Activated naive CD8-positive, alpha-beta T cell treated with anti-CD3 and anti-CD28 coated beads for 36 hours (primary cell): ENCODE measurements at regions not wholly inside any gene's neighbourhood (a gene's known extent, or its start where the extent isn't known, plus 50 kb on each side); places are given as distances from the start of the nearest gene placed in this dataset.
A peak's percentile ranks its signal among the peaks of the same experiment; 100 is the strongest.
"Not testable (repeated sequence)": the region's sequence is repeated elsewhere in the genome, so short reads cannot be mapped to it uniquely, and the experiment has no call there.

Experiments
- DNase-seq: peaks from one replicate; pipeline ENCODE4 v3.0.0; 2021
- H3K27ac Mint-ChIP-seq: one replicate; pipeline ENCODE4 v1.8.0; 2022; ENCODE audit warnings: mild to moderate bottlenecking, moderate library complexity, mixed read lengths
- H3K27me3 Mint-ChIP-seq: one replicate; pipeline ENCODE4 v1.8.0; 2022; ENCODE audit warnings: mild to moderate bottlenecking, mixed read lengths
- H3K36me3 Mint-ChIP-seq: one replicate; pipeline ENCODE4 v1.8.0; 2021; ENCODE audit warnings: mild to moderate bottlenecking, mixed read lengths
- H3K4me1 Mint-ChIP-seq: one replicate; pipeline ENCODE4 v1.8.0; 2021; ENCODE audit warnings: mixed read lengths
- H3K4me3 Mint-ChIP-seq: one replicate; pipeline ENCODE4 v1.8.0; 2022; ENCODE audit warnings: mild to moderate bottlenecking, moderate library complexity, mixed read lengths
- H3K9me3 Mint-ChIP-seq: one replicate; pipeline ENCODE4 v1.8.0; 2022; ENCODE audit warnings: mixed read lengths

DNA sequence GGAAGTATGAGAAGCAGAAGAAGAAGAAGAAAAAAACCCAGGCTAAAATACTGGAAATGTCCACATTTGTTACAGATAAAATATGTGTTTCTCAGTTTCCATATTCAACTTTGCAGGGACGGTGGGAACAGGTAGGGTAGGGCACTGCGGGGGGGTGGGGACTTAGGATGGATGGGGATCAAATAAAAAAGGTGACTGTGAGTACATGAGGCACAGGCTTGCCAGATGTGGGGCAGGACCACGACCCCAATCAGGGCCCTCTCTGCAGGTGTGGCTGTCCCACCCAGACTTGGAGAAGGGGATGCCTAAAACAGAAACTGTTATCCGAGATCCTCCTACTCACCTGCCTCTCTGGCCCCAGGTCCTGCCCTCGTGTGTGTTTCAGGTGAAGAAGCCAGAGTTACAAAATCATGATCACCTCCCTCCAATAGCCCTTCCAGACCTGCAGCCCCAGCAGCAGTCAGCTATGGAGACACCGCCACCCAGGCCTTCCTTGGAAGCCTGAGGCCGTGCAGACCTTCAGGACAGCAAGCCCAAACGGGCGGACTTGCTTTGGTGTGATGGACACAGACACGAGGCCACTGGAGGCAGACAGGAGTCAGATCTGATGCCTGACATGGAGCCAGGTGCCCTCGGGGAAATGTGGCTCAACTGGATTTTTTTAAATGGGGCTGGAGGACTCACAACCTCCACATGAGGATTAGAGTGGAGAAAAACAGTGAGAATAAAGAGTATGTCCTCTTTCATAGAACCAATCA is 315.0 kb downstream of the BCL2L11 start:
- H3K4me3 Mint-ChIP-seq: not testable (repeated sequence)

GRCh38 chr2:111436411-111436810 is 315.7 kb downstream of the BCL2L11 start:
- not testable (repeated sequence) for H3K27me3 Mint-ChIP-seq, DNase-seq, H3K4me3 Mint-ChIP-seq, H3K4me1 Mint-ChIP-seq, H3K27ac Mint-ChIP-seq, H3K9me3 Mint-ChIP-seq, H3K36me3 Mint-ChIP-seq

More for the DNA sequence above, 315.0 kb downstream of the BCL2L11 start:
- not testable (repeated sequence) for DNase-seq, H3K27me3 Mint-ChIP-seq, H3K27ac Mint-ChIP-seq, H3K9me3 Mint-ChIP-seq, H3K36me3 Mint-ChIP-seq
- peaks cover 12% of the 10 kb centered on the region for H3K4me1 Mint-ChIP-seq

DNA sequence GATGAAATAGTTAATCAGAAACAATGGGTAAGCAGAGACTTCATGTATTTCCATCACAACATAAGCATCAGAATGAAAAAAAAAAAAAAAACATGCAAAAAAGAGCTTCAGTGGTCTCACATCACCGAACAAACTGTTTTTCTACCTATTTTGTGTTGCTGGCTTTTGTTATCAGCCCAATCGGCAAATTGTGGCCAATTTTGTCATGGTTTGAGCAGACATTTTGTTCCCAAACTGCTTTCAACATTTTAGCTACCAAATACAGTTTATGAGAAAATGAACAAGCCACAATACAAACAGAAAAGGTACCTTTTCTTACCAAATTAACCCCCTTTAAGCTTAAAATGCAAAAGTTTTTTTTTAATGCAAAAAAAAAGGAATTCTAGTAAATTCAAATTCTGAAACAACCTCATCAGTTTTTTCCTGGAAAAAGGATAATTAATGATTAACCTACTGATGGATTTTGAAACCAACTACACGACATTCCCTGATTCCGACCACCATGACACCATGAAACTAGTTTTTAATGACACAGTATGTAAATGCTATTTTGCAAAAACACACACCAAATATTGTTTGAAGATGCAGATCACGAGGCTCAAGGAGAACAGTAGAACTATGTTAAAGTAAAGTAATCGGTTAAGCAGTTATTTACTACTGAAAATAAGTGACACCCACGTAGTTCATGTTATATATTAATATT is 316.7 kb downstream of the BCL2L11 start:
- H3K27me3 Mint-ChIP-seq, DNase-seq, H3K4me1 Mint-ChIP-seq, H3K36me3 Mint-ChIP-seq, H3K9me3 Mint-ChIP-seq, H3K4me3 Mint-ChIP-seq: not testable (repeated sequence)
- peak overlapping the region; percentile 12 for H3K27ac Mint-ChIP-seq

GRCh38 chr2:111438161-111438560 is 317.4 kb downstream of the BCL2L11 start:
- not testable (repeated sequence) for H3K36me3 Mint-ChIP-seq, DNase-seq, H3K4me1 Mint-ChIP-seq, H3K27me3 Mint-ChIP-seq, H3K4me3 Mint-ChIP-seq, H3K9me3 Mint-ChIP-seq
- peak overlapping the region; percentile 12 for H3K27ac Mint-ChIP-seq

DNA sequence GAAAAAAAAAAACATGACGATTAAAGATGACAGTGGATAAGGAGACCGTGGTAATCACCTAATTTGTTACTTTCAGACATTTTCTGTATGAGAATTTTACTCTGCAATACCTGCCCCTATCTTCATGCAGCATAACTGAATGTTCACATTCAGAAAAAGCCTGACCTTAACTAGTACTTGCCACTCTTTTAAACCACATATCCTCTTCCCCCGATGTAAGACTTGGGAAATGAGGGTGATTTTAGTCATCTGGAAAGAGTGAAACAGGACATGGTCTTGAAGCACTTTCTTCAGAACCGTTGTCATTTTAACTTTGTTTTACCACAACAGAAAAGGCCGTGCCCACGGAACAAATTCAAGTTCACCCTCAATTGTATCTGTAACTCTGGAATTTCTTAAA is 318.5 kb downstream of the BCL2L11 start:
- not testable (repeated sequence) for H3K36me3 Mint-ChIP-seq, DNase-seq, H3K9me3 Mint-ChIP-seq, H3K4me1 Mint-ChIP-seq, H3K27me3 Mint-ChIP-seq, H3K4me3 Mint-ChIP-seq
- H3K27ac Mint-ChIP-seq: peak overlapping the region; percentile 83

GRCh38 chr2:111441614-111442013 is 320.9 kb downstream of the BCL2L11 start:
- H3K4me1 Mint-ChIP-seq, H3K4me3 Mint-ChIP-seq, H3K36me3 Mint-ChIP-seq, H3K9me3 Mint-ChIP-seq, H3K27ac Mint-ChIP-seq, DNase-seq, H3K27me3 Mint-ChIP-seq: not testable (repeated sequence)

- H3K27ac Mint-ChIP-seq, DNase-seq, H3K9me3 Mint-ChIP-seq, H3K4me1 Mint-ChIP-seq, H3K27me3 Mint-ChIP-seq, H3K36me3 Mint-ChIP-seq, H3K4me3 Mint-ChIP-seq: not testable (repeated sequence)
These were observed 322.2 kb downstream of the BCL2L11 start for GRCh38 chr2:111442767-111443454.

DNA sequence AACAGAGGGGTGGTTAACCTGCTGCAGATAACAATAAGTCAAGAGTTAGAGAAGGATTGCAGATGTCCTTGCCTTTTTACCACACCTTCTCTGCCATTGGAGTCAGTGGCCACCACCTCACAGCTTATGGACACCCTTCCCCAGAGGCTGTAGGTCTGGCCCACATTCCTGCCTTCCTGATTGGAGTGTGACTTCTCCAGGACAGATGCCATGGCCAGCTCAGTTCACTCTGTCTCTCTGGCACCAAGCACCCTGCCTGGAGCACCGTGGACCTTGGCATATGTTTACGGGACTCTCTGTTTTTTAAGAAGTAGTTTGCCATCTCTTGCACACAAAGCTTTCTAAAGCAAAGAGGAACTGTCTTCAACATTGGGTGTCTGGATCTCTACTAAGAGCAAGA is 323.8 kb downstream of the BCL2L11 start:
- H3K9me3 Mint-ChIP-seq, H3K36me3 Mint-ChIP-seq, H3K27me3 Mint-ChIP-seq, H3K4me3 Mint-ChIP-seq, DNase-seq, H3K27ac Mint-ChIP-seq, H3K4me1 Mint-ChIP-seq: not testable (repeated sequence)

GRCh38 chr2:111445191-111445929 is 324.6 kb downstream of the BCL2L11 start:
- not testable (repeated sequence) for H3K27me3 Mint-ChIP-seq, H3K4me3 Mint-ChIP-seq, H3K4me1 Mint-ChIP-seq, H3K27ac Mint-ChIP-seq, H3K9me3 Mint-ChIP-seq, H3K36me3 Mint-ChIP-seq, DNase-seq

- not testable (repeated sequence) for H3K4me1 Mint-ChIP-seq, H3K36me3 Mint-ChIP-seq, H3K9me3 Mint-ChIP-seq, DNase-seq, H3K4me3 Mint-ChIP-seq, H3K27ac Mint-ChIP-seq, H3K27me3 Mint-ChIP-seq
These were observed 325.2 kb downstream of the BCL2L11 start for GRCh38 chr2:111445941-111446340.

- H3K4me1 Mint-ChIP-seq, H3K36me3 Mint-ChIP-seq, H3K27me3 Mint-ChIP-seq, H3K9me3 Mint-ChIP-seq, H3K4me3 Mint-ChIP-seq, DNase-seq, H3K27ac Mint-ChIP-seq: not testable (repeated sequence)
These were observed 326.8 kb downstream of the BCL2L11 start for GRCh38 chr2:111447482-111447881.

DNA sequence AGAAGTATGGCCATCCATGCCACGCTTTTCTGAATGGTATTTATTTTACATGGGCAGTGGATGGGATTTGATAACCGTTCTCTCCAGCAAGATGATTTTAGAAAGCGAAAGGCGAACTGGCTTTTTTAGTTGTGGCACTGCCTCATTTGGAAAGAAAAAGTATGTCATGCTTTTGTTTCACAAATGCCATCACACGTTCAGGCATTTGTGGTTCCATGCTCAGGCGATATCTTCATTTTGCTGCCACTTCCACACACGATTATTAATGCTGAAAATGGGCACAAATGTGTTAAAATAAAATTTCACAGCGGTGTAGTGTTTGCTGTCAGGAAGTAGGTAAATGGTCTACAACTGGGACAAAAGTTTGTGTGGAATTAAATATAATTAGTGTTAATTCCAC is 328.1 kb downstream of the BCL2L11 start:
- H3K9me3 Mint-ChIP-seq, H3K4me3 Mint-ChIP-seq, DNase-seq, H3K4me1 Mint-ChIP-seq, H3K27me3 Mint-ChIP-seq, H3K27ac Mint-ChIP-seq, H3K36me3 Mint-ChIP-seq: not testable (repeated sequence)

GRCh38 chr2:111450526-111450925 is 329.8 kb downstream of the BCL2L11 start:
- H3K27ac Mint-ChIP-seq, H3K36me3 Mint-ChIP-seq, H3K4me1 Mint-ChIP-seq, H3K27me3 Mint-ChIP-seq, DNase-seq, H3K9me3 Mint-ChIP-seq, H3K4me3 Mint-ChIP-seq: not testable (repeated sequence)

GRCh38 chr2:111451692-111452199 is 331.0 kb downstream of the BCL2L11 start:
- H3K27ac Mint-ChIP-seq, H3K36me3 Mint-ChIP-seq, H3K4me1 Mint-ChIP-seq, H3K4me3 Mint-ChIP-seq, H3K9me3 Mint-ChIP-seq, H3K27me3 Mint-ChIP-seq, DNase-seq: not testable (repeated sequence)

GRCh38 chr2:111452208-111452607 is 331.5 kb downstream of the BCL2L11 start:
- not testable (repeated sequence) for H3K4me1 Mint-ChIP-seq, H3K36me3 Mint-ChIP-seq, H3K4me3 Mint-ChIP-seq, H3K9me3 Mint-ChIP-seq, DNase-seq, H3K27me3 Mint-ChIP-seq, H3K27ac Mint-ChIP-seq
